ENCODE measurements at regions not wholly inside any gene's neighbourhood (a gene's known extent, or its start where the extent isn't known, plus 50 kb on each side); places are given as distances from the start of the nearest gene placed in this dataset.

DNA sequence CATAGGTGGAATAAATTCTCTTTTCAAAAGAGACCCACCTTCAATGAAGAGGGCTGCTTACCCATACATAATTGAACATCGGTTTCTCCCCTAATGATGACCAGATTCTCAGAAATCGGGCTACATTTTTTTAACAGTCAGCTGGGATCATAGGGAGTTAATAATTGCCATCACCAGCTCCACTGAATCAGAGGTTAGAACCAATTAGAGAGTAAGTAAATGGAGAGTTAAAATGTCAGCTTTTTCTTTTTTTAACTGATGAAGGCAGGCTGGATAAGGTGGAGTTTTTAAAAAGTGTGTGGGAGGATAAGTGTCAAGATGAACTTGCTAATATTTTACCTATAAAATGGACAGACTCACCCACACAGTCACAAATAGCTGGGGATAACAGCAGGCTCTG, 584.5 kb upstream of the NR3C2 start:
- TF ChIP-seq, protein P1, sequence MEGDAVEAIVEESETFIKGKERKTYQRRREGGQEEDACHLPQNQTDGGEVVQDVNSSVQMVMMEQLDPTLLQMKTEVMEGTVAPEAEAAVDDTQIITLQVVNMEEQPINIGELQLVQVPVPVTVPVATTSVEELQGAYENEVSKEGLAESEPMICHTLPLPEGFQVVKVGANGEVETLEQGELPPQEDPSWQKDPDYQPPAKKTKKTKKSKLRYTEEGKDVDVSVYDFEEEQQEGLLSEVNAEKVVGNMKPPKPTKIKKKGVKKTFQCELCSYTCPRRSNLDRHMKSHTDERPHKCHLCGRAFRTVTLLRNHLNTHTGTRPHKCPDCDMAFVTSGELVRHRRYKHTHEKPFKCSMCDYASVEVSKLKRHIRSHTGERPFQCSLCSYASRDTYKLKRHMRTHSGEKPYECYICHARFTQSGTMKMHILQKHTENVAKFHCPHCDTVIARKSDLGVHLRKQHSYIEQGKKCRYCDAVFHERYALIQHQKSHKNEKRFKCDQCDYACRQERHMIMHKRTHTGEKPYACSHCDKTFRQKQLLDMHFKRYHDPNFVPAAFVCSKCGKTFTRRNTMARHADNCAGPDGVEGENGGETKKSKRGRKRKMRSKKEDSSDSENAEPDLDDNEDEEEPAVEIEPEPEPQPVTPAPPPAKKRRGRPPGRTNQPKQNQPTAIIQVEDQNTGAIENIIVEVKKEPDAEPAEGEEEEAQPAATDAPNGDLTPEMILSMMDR (IDR thresholded peaks at IDR 0.05; ENCODE audit: low read depth, low read length, poor library complexity, severe bottlenecking): no peak
- no peak for TF ChIP-seq EZH2phosphoT487 (IDR thresholded peaks at IDR 0.05; ENCODE audit: borderline replicate concordance, low read length)
